ENCODE measurements at regions not wholly inside any gene's neighbourhood (a gene's known extent, or its start where the extent isn't known, plus 50 kb on each side); places are given as distances from the start of the nearest gene placed in this dataset.

DNA sequence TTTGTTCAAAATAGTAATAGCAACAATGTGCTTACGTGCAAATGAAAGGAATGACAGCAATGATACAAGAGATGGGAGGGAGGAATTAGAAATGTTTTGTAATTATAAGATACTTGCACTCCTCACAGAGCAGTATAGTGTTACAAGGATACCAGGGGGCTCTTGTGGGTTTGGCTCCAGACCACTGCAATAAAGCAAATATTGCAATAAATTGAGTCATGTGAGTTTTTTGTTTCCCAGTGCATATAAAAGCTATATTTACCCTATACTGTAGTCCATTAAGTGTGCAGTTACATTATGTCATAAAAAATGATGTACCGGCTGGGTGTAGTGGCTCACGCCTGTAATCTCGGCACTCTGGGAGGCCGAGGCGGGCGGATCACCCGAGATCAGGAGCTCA, 864.3 kb downstream of the NSUN3 start:
- H3K36me3 ChIP-seq (ENCODE audit: low read length) = no peaks in the 10 kb centered on the region
- H3K9me2 ChIP-seq (replicated peaks; ENCODE audit: insufficient read depth, low read length) = no peaks in the 10 kb centered on the region
- TF ChIP-seq EZH2phosphoT487 (conservative IDR thresholded peaks at IDR 0.05; ENCODE audit: low read length) = no peak
- TF ChIP-seq, protein P1, sequence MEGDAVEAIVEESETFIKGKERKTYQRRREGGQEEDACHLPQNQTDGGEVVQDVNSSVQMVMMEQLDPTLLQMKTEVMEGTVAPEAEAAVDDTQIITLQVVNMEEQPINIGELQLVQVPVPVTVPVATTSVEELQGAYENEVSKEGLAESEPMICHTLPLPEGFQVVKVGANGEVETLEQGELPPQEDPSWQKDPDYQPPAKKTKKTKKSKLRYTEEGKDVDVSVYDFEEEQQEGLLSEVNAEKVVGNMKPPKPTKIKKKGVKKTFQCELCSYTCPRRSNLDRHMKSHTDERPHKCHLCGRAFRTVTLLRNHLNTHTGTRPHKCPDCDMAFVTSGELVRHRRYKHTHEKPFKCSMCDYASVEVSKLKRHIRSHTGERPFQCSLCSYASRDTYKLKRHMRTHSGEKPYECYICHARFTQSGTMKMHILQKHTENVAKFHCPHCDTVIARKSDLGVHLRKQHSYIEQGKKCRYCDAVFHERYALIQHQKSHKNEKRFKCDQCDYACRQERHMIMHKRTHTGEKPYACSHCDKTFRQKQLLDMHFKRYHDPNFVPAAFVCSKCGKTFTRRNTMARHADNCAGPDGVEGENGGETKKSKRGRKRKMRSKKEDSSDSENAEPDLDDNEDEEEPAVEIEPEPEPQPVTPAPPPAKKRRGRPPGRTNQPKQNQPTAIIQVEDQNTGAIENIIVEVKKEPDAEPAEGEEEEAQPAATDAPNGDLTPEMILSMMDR (IDR thresholded peaks at IDR 0.05; ENCODE audit: insufficient read depth, low read length, poor library complexity, severe bottlenecking) = no peak
- H3K4me2 ChIP-seq (ENCODE audit: low read depth, low read length, poor library complexity, severe bottlenecking) = no peak overlapping the region
- H3F3A ChIP-seq (ENCODE audit: insufficient read depth) = peaks cover 4% of the 10 kb centered on the region; the same call in 1 of the 2 replicates
- H3K79me2 ChIP-seq (ENCODE audit: insufficient read depth, low read length) = no peaks in the 10 kb centered on the region
- H4K20me1 ChIP-seq (ENCODE audit: low read depth, low read length) = no peaks in the 10 kb centered on the region
- H3K27ac ChIP-seq (ENCODE audit: low read depth, low read length) = no peak overlapping the region
- H3K4me3 ChIP-seq (ENCODE audit: insufficient read depth, low read length, poor library complexity, severe bottlenecking) = no peak overlapping the region
- H2AFZ ChIP-seq (ENCODE audit: low read depth, low read length, severe bottlenecking) = no peak overlapping the region
- no peaks in the 10 kb centered on the region for H3K27me3 ChIP-seq (ENCODE audit: low read length)
- no peak overlapping the region for H3K9ac ChIP-seq (ENCODE audit: low read length)
- no peaks in the 10 kb centered on the region for H3K9me3 ChIP-seq (ENCODE audit: insufficient read depth, low read length)

DNA sequence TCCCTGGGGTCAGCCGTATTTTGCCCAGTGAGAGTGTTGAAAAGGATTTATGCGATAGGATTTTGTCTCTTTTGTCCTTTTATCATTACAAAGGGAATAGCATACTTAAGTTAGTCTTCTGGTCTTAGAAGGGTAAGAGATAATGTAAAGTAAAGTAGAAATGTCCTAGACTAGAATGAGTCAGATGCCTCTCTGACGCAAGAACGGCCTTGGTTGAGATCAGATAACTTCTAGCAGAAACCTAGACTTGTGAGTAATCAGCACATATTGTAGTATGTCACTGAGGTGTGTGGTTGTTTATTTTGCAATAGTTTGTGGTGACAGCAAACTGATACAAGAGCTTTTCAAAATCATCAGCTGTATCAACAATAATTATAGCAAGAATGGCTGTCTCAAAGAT, 866.1 kb downstream of the NSUN3 start:
- TF ChIP-seq, protein P1 (IDR thresholded peaks at IDR 0.05; ENCODE audit: insufficient read depth, low read length, poor library complexity, severe bottlenecking) = no peak
- no peak for TF ChIP-seq EZH2phosphoT487 (conservative IDR thresholded peaks at IDR 0.05; ENCODE audit: low read length)
- no peak overlapping the region for H3K27ac ChIP-seq (ENCODE audit: low read depth, low read length)
- H3F3A ChIP-seq (ENCODE audit: insufficient read depth) = peaks cover 4% of the 10 kb centered on the region; the same call in 1 of the 2 replicates
- no peak overlapping the region for H2AFZ ChIP-seq (ENCODE audit: low read depth, low read length, severe bottlenecking)
- H3K27me3 ChIP-seq (ENCODE audit: low read length) = no peaks in the 10 kb centered on the region
- H3K9ac ChIP-seq (ENCODE audit: low read length) = no peak overlapping the region
- H3K9me3 ChIP-seq (ENCODE audit: insufficient read depth, low read length) = no peaks in the 10 kb centered on the region
- no peaks in the 10 kb centered on the region for H4K20me1 ChIP-seq (ENCODE audit: low read depth, low read length)
- no peaks in the 10 kb centered on the region for H3K79me2 ChIP-seq (ENCODE audit: insufficient read depth, low read length)
- H3K36me3 ChIP-seq (ENCODE audit: low read length) = no peaks in the 10 kb centered on the region
- H3K4me3 ChIP-seq (ENCODE audit: insufficient read depth, low read length, poor library complexity, severe bottlenecking) = no peak overlapping the region
- no peaks in the 10 kb centered on the region for H3K9me2 ChIP-seq (replicated peaks; ENCODE audit: insufficient read depth, low read length)
- H3K4me2 ChIP-seq (ENCODE audit: low read depth, low read length, poor library complexity, severe bottlenecking) = no peak overlapping the region

DNA sequence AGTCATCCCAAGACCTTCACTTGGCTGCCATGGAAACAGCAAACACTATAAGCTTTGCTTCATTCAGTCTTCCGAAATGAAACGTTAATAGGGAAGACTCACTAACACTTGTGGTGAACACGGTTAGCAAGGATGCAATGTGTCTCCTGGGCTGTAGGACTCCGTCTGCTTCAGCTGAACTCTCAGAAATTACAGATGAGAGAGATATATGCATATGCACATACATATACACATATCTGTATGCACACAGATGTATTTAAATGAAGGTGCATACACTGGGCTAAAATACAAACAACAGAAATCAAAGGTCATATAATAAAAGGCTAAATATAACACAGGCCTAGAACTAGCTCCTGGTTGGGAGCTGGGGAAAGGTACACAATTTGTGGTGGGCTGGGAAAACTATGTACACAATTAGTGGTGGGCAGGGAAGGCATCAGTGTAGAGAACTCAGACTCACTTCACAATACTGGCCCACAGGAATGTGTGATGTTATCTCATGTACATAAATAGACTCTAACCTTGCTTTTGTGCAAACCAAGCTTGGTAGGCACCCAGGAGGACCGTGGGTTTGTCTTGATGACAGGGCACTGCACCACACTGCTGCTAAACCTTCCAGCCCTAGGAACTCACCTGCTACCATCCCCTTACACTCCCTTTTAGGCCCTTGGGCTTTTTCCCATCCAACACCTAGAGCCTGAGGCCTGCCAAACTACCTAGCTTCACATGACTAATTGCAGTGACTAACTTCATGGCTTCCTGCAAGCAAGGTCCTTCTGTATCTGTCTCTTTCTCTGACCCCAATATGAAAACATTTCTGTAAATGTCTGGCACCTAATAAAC, 873.1 kb downstream of the NSUN3 start:
- H3K4me3 ChIP-seq (ENCODE audit: insufficient read depth, low read length, poor library complexity, severe bottlenecking) = no peak overlapping the region
- H3K36me3 ChIP-seq (ENCODE audit: low read length) = no peaks in the 10 kb centered on the region
- no peaks in the 10 kb centered on the region for H3K9me2 ChIP-seq (replicated peaks; ENCODE audit: insufficient read depth, low read length)
- no peaks in the 10 kb centered on the region for H4K20me1 ChIP-seq (ENCODE audit: low read depth, low read length)
- no peak overlapping the region for H3K4me2 ChIP-seq (ENCODE audit: low read depth, low read length, poor library complexity, severe bottlenecking)
- H3K27ac ChIP-seq (ENCODE audit: low read depth, low read length) = no peak overlapping the region
- H3K9me3 ChIP-seq (ENCODE audit: insufficient read depth, low read length) = no peaks in the 10 kb centered on the region
- TF ChIP-seq, protein P1 (IDR thresholded peaks at IDR 0.05; ENCODE audit: insufficient read depth, low read length, poor library complexity, severe bottlenecking) = no peak
- TF ChIP-seq EZH2phosphoT487 (conservative IDR thresholded peaks at IDR 0.05; ENCODE audit: low read length) = no peak
- no peak overlapping the region for H2AFZ ChIP-seq (ENCODE audit: low read depth, low read length, severe bottlenecking)
- H3K27me3 ChIP-seq (ENCODE audit: low read length) = no peaks in the 10 kb centered on the region
- no peak overlapping the region for H3K9ac ChIP-seq (ENCODE audit: low read length)
- no peaks in the 10 kb centered on the region for H3F3A ChIP-seq (ENCODE audit: insufficient read depth)
- no peaks in the 10 kb centered on the region for H3K79me2 ChIP-seq (ENCODE audit: insufficient read depth, low read length)
